ENCODE measurements at regions not wholly inside any gene's neighbourhood (a gene's known extent, or its start where the extent isn't known, plus 50 kb on each side); places are given as distances from the start of the nearest gene placed in this dataset.
"Not testable (repeated sequence)": the region's sequence is repeated elsewhere in the genome, so short reads cannot be mapped to it uniquely, and the experiment has no call there.

- no peak for DNase-seq (ENCODE audit: low read depth)
Measured at GRCh38 chr11:12585861-12586260, 88.4 kb upstream of the TEAD1 start.

- peak; percentile 10 for DNase-seq (ENCODE audit: low read depth)
Measured at GRCh38 chr11:12587333-12587991, 86.8 kb upstream of the TEAD1 start.

GRCh38 chr11:12591706-12592105, 82.5 kb upstream of the TEAD1 start:
- no peak for DNase-seq (ENCODE audit: low read depth)

GRCh38 chr11:12592283-12592682, 81.9 kb upstream of the TEAD1 start:
- DNase-seq (ENCODE audit: low read depth) = no peak

- not testable (repeated sequence) for DNase-seq (ENCODE audit: low read depth)
Measured at GRCh38 chr11:12595089-12595847, 79.0 kb upstream of the TEAD1 start.

- DNase-seq (ENCODE audit: low read depth) = no peak
Measured at GRCh38 chr11:12598330-12599256, 75.6 kb upstream of the TEAD1 start.

- DNase-seq (ENCODE audit: low read depth) = no peak
Measured at GRCh38 chr11:12599408-12600143, 74.6 kb upstream of the TEAD1 start.

- DNase-seq (ENCODE audit: low read depth) = no peak
Measured at GRCh38 chr11:12600829-12601228, 73.4 kb upstream of the TEAD1 start.

GRCh38 chr11:12602421-12602820, 71.8 kb upstream of the TEAD1 start:
- no peak for DNase-seq (ENCODE audit: low read depth)

GRCh38 chr11:12603143-12604088, 70.8 kb upstream of the TEAD1 start:
- no peak for DNase-seq (ENCODE audit: low read depth)

- no peak for DNase-seq (ENCODE audit: low read depth)
Measured at GRCh38 chr11:12604557-12605153, 69.6 kb upstream of the TEAD1 start.

GRCh38 chr11:12606597-12606996, 67.6 kb upstream of the TEAD1 start:
- DNase-seq (ENCODE audit: low read depth) = peak; percentile 87

GRCh38 chr11:12608678-12609077, 65.5 kb upstream of the TEAD1 start:
- not testable (repeated sequence) for DNase-seq (ENCODE audit: low read depth)

- no peak for DNase-seq (ENCODE audit: low read depth)
Measured at GRCh38 chr11:12611352-12611751, 62.9 kb upstream of the TEAD1 start.

GRCh38 chr11:12617632-12618031, 56.6 kb upstream of the TEAD1 start:
- DNase-seq (ENCODE audit: low read depth) = no peak

- DNase-seq (ENCODE audit: low read depth) = peak; percentile 21
Measured at GRCh38 chr11:12618743-12619540, 55.3 kb upstream of the TEAD1 start.

GRCh38 chr11:12623869-12624268, 50.4 kb upstream of the TEAD1 start:
- DNase-seq (ENCODE audit: low read depth) = no peak
